ENCODE measurements at regions not wholly inside any gene's neighbourhood (a gene's known extent, or its start where the extent isn't known, plus 50 kb on each side); places are given as distances from the start of the nearest gene placed in this dataset.

DNA sequence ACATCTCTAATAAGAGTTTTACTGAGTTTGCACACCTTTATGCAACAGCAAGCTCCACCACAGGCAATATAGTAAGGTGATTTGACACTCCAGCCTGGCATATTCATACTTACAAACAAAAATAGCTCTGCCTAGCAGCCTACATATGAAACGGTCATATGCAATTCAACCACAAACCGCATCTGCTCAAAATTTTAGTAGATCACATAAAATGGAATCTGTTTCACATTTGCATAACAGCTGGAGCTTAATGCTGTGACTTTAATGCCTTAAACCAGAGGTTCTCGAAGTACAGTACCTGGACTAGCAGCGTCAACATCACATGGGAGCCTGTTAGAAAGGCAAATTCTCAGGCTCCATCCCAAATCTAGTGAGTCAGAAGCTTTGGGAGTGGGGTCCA is 578.4 kb downstream of the CDH11 start:
- H3K27me3 ChIP-seq = no peaks in the 10 kb centered on the region
- no peaks in the 10 kb centered on the region for H3K9me3 ChIP-seq
- TF ChIP-seq, protein P1, sequence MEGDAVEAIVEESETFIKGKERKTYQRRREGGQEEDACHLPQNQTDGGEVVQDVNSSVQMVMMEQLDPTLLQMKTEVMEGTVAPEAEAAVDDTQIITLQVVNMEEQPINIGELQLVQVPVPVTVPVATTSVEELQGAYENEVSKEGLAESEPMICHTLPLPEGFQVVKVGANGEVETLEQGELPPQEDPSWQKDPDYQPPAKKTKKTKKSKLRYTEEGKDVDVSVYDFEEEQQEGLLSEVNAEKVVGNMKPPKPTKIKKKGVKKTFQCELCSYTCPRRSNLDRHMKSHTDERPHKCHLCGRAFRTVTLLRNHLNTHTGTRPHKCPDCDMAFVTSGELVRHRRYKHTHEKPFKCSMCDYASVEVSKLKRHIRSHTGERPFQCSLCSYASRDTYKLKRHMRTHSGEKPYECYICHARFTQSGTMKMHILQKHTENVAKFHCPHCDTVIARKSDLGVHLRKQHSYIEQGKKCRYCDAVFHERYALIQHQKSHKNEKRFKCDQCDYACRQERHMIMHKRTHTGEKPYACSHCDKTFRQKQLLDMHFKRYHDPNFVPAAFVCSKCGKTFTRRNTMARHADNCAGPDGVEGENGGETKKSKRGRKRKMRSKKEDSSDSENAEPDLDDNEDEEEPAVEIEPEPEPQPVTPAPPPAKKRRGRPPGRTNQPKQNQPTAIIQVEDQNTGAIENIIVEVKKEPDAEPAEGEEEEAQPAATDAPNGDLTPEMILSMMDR (IDR thresholded peaks at IDR 0.05) = no peak
- no peak overlapping the region for H3K9ac ChIP-seq (ENCODE audit: low read depth in 2 of 2, low read length in 2 of 2)
- H3K4me3 ChIP-seq = no peak overlapping the region
- H3K36me3 ChIP-seq = no peaks in the 10 kb centered on the region
- no peak for DNase-seq
- H3K4me1 ChIP-seq = no peaks in the 10 kb centered on the region
- no peak overlapping the region for H3K27ac ChIP-seq
- intact Hi-C loops (cut with DNase I) = no loop called here

DNA sequence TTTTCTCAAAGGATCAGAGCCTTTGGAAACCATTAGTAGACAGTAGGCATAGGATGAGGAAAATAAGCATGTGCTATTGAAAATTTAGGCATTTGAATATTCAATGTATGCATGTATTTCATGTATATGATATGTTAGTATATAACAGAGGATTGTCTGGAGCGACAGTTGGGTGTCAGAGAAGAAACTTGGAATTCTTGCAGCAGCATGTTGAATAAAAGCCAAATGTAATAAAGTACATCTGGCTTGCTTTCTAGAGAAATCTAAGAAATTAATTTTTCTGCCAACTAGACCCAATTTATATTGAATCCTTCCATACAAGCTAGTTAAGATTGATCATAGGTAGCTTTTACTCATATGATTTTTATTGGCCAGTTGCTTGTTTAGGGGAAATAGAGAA is 578.8 kb downstream of the CDH11 start:
- no peaks in the 10 kb centered on the region for H3K9me3 ChIP-seq
- no peak for DNase-seq
- intact Hi-C loops (cut with DNase I) = no loop called here
- H3K9ac ChIP-seq (ENCODE audit: low read depth in 2 of 2, low read length in 2 of 2) = no peak overlapping the region
- no peaks in the 10 kb centered on the region for H3K27me3 ChIP-seq
- no peaks in the 10 kb centered on the region for H3K4me1 ChIP-seq
- H3K36me3 ChIP-seq = no peaks in the 10 kb centered on the region
- TF ChIP-seq, protein P1 (IDR thresholded peaks at IDR 0.05) = no peak
- H3K4me3 ChIP-seq = no peak overlapping the region
- no peak overlapping the region for H3K27ac ChIP-seq

DNA sequence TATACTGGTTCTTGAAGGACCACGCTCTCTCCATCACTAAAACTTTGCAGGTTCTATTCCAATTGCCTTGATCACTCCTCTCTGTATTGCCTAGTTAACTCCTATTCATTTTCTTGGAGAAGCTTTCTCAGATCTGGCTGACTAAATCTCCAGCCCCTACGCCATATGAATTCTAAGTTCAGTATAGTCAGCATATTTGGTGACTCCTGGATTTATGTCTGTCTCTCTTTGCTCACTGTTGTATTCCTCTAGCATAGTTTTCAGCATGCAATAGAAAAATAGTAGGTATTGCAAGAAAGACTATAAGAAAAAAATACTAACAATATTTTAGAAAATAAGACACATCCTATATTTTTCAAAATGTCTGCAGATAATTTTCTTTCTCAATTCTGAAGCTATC is 579.7 kb downstream of the CDH11 start:
- DNase-seq = no peak
- Histone ChIP-seq H3K4me3 (no peak overlapping the region), H3K9me3 (no peaks in the 10 kb centered on the region), H3K27me3 (no peaks in the 10 kb centered on the region), H3K27ac (no peak overlapping the region), H3K9ac (ENCODE audit: low read depth in 2 of 2, low read length in 2 of 2) (no peak overlapping the region), H3K36me3 (no peaks in the 10 kb centered on the region), H3K4me1 (no peaks in the 10 kb centered on the region)
- TF ChIP-seq, protein P1 (IDR thresholded peaks at IDR 0.05) = no peak
- intact Hi-C loops (cut with DNase I) = no loop called here

DNA sequence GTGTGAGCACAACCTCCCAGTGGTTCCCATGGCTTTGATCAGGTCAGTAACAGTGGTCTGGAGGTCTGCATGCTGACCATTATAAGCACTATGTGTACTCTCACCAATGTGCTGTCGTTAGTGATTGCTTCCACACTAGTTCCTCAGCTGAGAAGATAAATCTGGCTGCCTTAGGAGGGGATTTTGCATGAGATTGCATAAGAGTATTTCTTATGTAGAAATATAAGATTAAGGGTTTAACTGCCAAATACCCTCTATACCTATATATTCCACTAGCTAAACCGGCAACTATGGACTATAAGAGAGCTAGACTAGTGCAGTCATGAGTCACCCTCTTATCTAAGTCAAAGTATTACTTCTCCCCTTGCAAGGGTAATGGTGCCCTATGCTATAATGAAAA is 580.2 kb downstream of the CDH11 start:
- H3K4me1 ChIP-seq = no peaks in the 10 kb centered on the region
- no peak for DNase-seq
- no peaks in the 10 kb centered on the region for H3K27me3 ChIP-seq
- H3K36me3 ChIP-seq = no peaks in the 10 kb centered on the region
- H3K9ac ChIP-seq (ENCODE audit: low read depth in 2 of 2, low read length in 2 of 2) = no peak overlapping the region
- intact Hi-C loops (cut with DNase I) = no loop called here
- H3K9me3 ChIP-seq = no peaks in the 10 kb centered on the region
- no peak overlapping the region for H3K27ac ChIP-seq
- TF ChIP-seq, protein P1 (IDR thresholded peaks at IDR 0.05) = no peak
- no peak overlapping the region for H3K4me3 ChIP-seq

DNA sequence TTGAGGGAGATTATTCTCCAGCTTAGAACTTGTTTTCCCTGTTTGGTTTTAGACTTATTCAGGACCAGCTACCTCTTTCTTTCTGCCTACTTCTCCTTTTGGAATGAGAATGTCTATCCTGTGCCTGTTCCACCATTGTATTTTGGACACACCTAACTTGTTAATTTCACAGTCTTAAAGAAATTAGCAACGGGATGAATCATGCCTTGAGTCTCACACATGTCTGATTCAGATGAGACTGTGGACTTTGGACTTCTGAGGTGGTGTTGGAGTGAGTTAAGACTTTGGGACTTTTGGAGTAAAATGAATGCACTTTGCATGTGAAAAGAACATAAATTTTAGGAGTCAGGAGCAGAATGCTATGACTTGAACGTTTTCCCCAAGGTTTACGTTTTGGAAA is 581.4 kb downstream of the CDH11 start:
- intact Hi-C loops (cut with DNase I) = no loop called here

More for the DNA sequence above, 581.4 kb downstream of the CDH11 start:
- no peaks in the 10 kb centered on the region for H3K9me3 ChIP-seq
- TF ChIP-seq, protein P1 (IDR thresholded peaks at IDR 0.05) = no peak
- no peak for DNase-seq
- H3K4me3 ChIP-seq = no peak overlapping the region
- H3K36me3 ChIP-seq = no peaks in the 10 kb centered on the region
- no peak overlapping the region for H3K27ac ChIP-seq
- H3K4me1 ChIP-seq = no peaks in the 10 kb centered on the region
- no peak overlapping the region for H3K9ac ChIP-seq (ENCODE audit: low read depth in 2 of 2, low read length in 2 of 2)
- H3K27me3 ChIP-seq = no peaks in the 10 kb centered on the region

Measured in colonic mucosa (tissue), 4 donors.